Caco-2 (cell line): ENCODE measurements at regions not wholly inside any gene's neighbourhood (a gene's known extent, or its start where the extent isn't known, plus 50 kb on each side); places are given as distances from the start of the nearest gene placed in this dataset.

Experiments used
- BruUV-seq: library from RNA; stranded (reverse); fragments of 400-500 nt; replicated peaks from 2 replicates; lab custom pipeline; 2021; lab: Mats Ljungman, UMichigan
- CTCF ChIA-PET: fragments of 300-600 bp; sonication (Branson Sonifier 250); formaldehyde crosslinking; loops from one replicate; lab custom pipeline; 2022; ENCODE audit warnings: antibody characterized with exemption; lab: Charles Lee
- POLR2A ChIA-PET: fragments of 300-600 bp; sonication (Branson Sonifier 250); formaldehyde crosslinking; loops from one replicate; lab custom pipeline; 2022; ENCODE audit warnings: antibody characterized with exemption; lab: Charles Lee
- DNase-seq, 2 experiments: peaks; one replicate each; pipeline versions ENCODE4 v3.0.0 to v3.0.0-alpha.2; 2020 to 2022
- H3K27me3 ChIP-seq: replicated peaks from 2 replicates; pipeline ENCODE4 v1.6.0; 2011; ENCODE audit warnings: low read length; ENCODE audit not compliant: control insufficient read depth, insufficient read depth
- H3K36me3 ChIP-seq: 2 replicates; pipeline ENCODE4 v1.5.1; 2011; ENCODE audit warnings: low read length; ENCODE audit not compliant: control insufficient read depth, insufficient read depth
- H3K4me1 ChIP-seq: fragments of 250-450 bp; sonication (Bioruptor Pico); 2 replicates; pipeline ENCODE4 v1.5.1; 2020; ENCODE audit warnings: mild to moderate bottlenecking
- H3K4me3 ChIP-seq: 2 replicates; pipeline ENCODE4 v1.5.1; 2011; ENCODE audit warnings: low read depth, mild to moderate bottlenecking, control low read depth, low read length
- H3K9me3 ChIP-seq: fragments of 250-450 bp; sonication (Bioruptor Pico); 2 replicates; pipeline ENCODE4 v1.5.1; 2020; ENCODE audit warnings: mild to moderate bottlenecking, moderate library complexity
- H3K27ac Mint-ChIP-seq: one replicate; pipeline ENCODE4 v1.8.0; 2022; ENCODE audit warnings: mixed read lengths; ENCODE audit not compliant: unreplicated experiment
- H3K27me3 Mint-ChIP-seq: one replicate; pipeline ENCODE4 v1.8.0; 2022; ENCODE audit warnings: mixed read lengths; ENCODE audit not compliant: insufficient read depth, unreplicated experiment
- H3K36me3 Mint-ChIP-seq: one replicate; pipeline ENCODE4 v1.8.0; 2022; ENCODE audit warnings: mild to moderate bottlenecking, mixed read lengths; ENCODE audit not compliant: insufficient read depth, unreplicated experiment
- H3K4me1 Mint-ChIP-seq: one replicate; pipeline ENCODE4 v1.8.0; 2022; ENCODE audit warnings: low read depth, mixed read lengths; ENCODE audit not compliant: unreplicated experiment
- H3K4me3 Mint-ChIP-seq: one replicate; pipeline ENCODE4 v1.8.0; 2022; ENCODE audit warnings: mild to moderate bottlenecking, moderate library complexity, mixed read lengths; ENCODE audit not compliant: unreplicated experiment
- H3K9me3 Mint-ChIP-seq: one replicate; pipeline ENCODE4 v1.8.0; 2022; ENCODE audit warnings: mixed read lengths; ENCODE audit not compliant: unreplicated experiment
- intact Hi-C: fragments of 100-400 bp; cut with micrococcal nuclease; formaldehyde crosslinking; loops from one replicate; pipeline ENCODE4 v1.10.0; 2022; ENCODE audit not compliant: unreplicated experiment
- TF ChIP-seq, protein P1 (sequence below), 2 experiments: fragments of 200-600 bp in 1 of 2; IDR thresholded peaks; 1 replicate in 1 of 2; 2 replicates in 1 of 2; pipeline versions ENCODE4 v1.5.1 to v1.8.0; 2011 to 2022; ENCODE audit warnings: antibody characterized with exemption in 1 of 2, control low read depth in 1 of 2, inconsistent platforms in 1 of 2, low read depth in 1 of 2, low read length in 1 of 2, mild to moderate bottlenecking in 1 of 2, moderate library complexity in 1 of 2; ENCODE audit not compliant: insufficient read depth in 1 of 2, severe bottlenecking in 1 of 2, unreplicated experiment in 1 of 2

DNA sequence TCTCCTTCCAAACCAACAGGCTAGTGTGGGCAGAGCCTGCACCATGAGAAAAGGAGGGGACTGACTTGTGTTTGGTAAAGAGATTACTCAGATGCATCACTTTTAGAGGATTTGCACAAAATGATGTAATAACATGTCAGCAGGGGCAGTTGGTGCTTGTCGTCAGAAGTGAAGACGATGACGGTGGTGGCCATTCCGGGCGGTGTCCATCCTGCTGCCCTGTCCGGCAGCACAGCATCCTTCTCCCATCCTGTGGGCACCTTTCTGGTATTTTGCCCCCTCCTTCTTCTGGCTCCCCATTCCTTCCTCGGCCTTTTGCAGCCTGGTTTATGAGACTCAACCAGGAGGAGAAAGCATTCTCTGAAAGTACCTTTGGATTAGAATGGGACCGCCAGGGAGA lies 160.1 kb downstream of the TEX29 start:
- no peaks in the 10 kb centered on the region for H3K36me3 ChIP-seq
- no peaks in the 10 kb centered on the region for H3K4me1 Mint-ChIP-seq
- no peak for DNase-seq
- H3K27me3 Mint-ChIP-seq, result peaks cover 26% of the 10 kb centered on the region
- no peak overlapping the region for H3K27ac Mint-ChIP-seq
- 0 out of 2 replicates have a peak, but pooled peaks cover 2% of the 10 kb centered on the region for H3K9me3 ChIP-seq
- ChIA-PET CTCF (no interaction called here), POLR2A (no interaction called here)
- H3K9me3 Mint-ChIP-seq, result no peaks in the 10 kb centered on the region
- TF ChIP-seq, protein P1, sequence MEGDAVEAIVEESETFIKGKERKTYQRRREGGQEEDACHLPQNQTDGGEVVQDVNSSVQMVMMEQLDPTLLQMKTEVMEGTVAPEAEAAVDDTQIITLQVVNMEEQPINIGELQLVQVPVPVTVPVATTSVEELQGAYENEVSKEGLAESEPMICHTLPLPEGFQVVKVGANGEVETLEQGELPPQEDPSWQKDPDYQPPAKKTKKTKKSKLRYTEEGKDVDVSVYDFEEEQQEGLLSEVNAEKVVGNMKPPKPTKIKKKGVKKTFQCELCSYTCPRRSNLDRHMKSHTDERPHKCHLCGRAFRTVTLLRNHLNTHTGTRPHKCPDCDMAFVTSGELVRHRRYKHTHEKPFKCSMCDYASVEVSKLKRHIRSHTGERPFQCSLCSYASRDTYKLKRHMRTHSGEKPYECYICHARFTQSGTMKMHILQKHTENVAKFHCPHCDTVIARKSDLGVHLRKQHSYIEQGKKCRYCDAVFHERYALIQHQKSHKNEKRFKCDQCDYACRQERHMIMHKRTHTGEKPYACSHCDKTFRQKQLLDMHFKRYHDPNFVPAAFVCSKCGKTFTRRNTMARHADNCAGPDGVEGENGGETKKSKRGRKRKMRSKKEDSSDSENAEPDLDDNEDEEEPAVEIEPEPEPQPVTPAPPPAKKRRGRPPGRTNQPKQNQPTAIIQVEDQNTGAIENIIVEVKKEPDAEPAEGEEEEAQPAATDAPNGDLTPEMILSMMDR (IDR thresholded peaks at IDR 0.05; ENCODE audit: insufficient read depth in 1 of 2, low read depth in 1 of 2, low read length in 1 of 2, severe bottlenecking in 1 of 2, unreplicated experiment in 1 of 2), result no peak
- H3K36me3 Mint-ChIP-seq, result no peaks in the 10 kb centered on the region
- BruUV-seq, result no TSS peak
- no peak overlapping the region for H3K4me3 Mint-ChIP-seq
- no peak overlapping the region for H3K4me3 ChIP-seq
- no peaks in the 10 kb centered on the region for H3K4me1 ChIP-seq
- intact Hi-C loops, result no loop called here
- H3K27me3 ChIP-seq, result no peaks in the 10 kb centered on the region

DNA sequence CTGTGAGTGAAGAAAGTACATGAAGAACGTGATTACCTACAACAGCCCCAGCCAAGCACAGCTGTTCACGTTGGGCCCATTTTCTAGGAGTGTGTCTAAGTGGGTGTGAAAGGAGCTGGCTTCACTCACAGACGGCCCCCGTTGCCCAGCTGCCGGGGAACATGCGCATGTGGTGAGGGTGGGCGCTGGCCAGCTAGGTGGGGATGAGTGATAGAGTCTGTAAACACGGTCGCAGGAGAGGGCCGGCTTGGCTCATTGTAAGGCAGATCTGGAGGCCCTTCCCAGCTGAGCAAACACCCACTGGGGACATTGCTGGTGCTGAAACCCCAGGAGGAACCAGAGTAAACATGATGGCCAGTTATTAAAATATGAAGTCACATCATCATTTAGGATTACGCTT lies 160.5 kb downstream of the TEX29 start:
- Histone ChIP-seq H3K36me3 (no peaks in the 10 kb centered on the region), H3K27me3 (no peaks in the 10 kb centered on the region), H3K4me1 (no peaks in the 10 kb centered on the region), H3K4me3 (no peak overlapping the region), H3K9me3 (peaks cover 5% of the 10 kb centered on the region; the same call in 1 of the 2 replicates)
- no peaks in the 10 kb centered on the region for H3K9me3 Mint-ChIP-seq
- ChIA-PET CTCF (no interaction called here), POLR2A (no interaction called here)
- BruUV-seq, result no TSS peak
- H3K4me3 Mint-ChIP-seq, result no peak overlapping the region
- peaks cover 23% of the 10 kb centered on the region for H3K27me3 Mint-ChIP-seq
- H3K27ac Mint-ChIP-seq, result no peak overlapping the region
- TF ChIP-seq, protein P1 (IDR thresholded peaks at IDR 0.05; ENCODE audit: insufficient read depth in 1 of 2, low read depth in 1 of 2, low read length in 1 of 2, severe bottlenecking in 1 of 2, unreplicated experiment in 1 of 2), result no peak
- no peaks in the 10 kb centered on the region for H3K4me1 Mint-ChIP-seq
- intact Hi-C loops, result no loop called here
- H3K36me3 Mint-ChIP-seq, result no peaks in the 10 kb centered on the region
- DNase-seq, result no peak

DNA sequence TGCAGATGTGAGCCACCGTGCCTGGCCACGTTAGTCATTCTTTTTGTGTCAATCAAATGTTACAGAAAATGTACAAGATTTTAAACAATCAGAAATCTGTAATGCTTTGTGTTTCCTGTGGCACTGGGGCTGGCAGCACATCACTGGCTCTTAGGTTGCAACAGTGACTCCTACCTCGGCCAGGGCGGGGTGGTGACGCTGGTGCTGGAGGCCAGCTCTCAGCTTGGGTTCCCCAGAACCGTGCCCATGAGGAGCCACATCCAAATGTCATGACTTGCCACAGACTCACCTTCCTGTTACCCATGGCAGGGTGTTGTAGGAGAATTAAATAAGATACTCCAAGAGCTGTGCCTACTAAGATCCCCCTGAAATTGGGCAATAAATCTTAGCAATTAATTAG lies 161.7 kb downstream of the TEX29 start:
- H3K27me3 ChIP-seq, result no peaks in the 10 kb centered on the region
- BruUV-seq, result no TSS peak

More for the DNA sequence above, 161.7 kb downstream of the TEX29 start:
- Mint-ChIP-seq H3K36me3 (no peaks in the 10 kb centered on the region), H3K27me3 (peaks cover 23% of the 10 kb centered on the region), H3K4me3 (no peak overlapping the region), H3K27ac (no peak overlapping the region), H3K4me1 (no peaks in the 10 kb centered on the region), H3K9me3 (peaks cover 3% of the 10 kb centered on the region)
- Histone ChIP-seq H3K4me1 (no peaks in the 10 kb centered on the region), H3K9me3 (peaks cover 17% of the 10 kb centered on the region), H3K36me3 (no peaks in the 10 kb centered on the region), H3K4me3 (no peak overlapping the region)
- POLR2A ChIA-PET, result no interaction called here
- no peak for DNase-seq
- CTCF ChIA-PET, result no interaction called here
- intact Hi-C loops, result no loop called here
- TF ChIP-seq, protein P1 (IDR thresholded peaks at IDR 0.05; ENCODE audit: insufficient read depth in 1 of 2, low read depth in 1 of 2, low read length in 1 of 2, severe bottlenecking in 1 of 2, unreplicated experiment in 1 of 2), result no peak
